ENCODE measurements at regions not wholly inside any gene's neighbourhood (a gene's known extent, or its start where the extent isn't known, plus 50 kb on each side); places are given as distances from the start of the nearest gene placed in this dataset.
"Not testable (repeated sequence)": the region's sequence is repeated elsewhere in the genome, so short reads cannot be mapped to it uniquely, and the experiment has no call there.

DNA sequence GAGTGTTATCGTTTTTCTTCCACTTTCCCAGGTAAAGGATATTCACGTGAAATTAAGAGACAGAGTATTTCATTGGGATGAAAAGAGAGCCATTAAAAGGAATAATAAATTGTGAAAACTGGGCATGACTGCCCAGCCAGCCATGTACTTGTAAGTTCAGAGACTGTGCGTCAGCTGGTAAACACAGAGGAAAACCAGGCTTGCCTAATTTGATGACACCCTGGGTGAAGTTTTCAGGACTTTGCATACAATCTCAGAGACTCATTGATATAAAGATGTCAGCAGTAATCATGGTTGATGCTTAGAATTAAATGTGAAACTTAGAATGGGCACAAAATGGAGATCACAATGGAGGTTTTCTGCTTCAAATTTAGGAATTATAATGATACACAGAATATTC is 153.5 kb upstream of the ZEB2 start:
- no peak for DNase-seq

DNA sequence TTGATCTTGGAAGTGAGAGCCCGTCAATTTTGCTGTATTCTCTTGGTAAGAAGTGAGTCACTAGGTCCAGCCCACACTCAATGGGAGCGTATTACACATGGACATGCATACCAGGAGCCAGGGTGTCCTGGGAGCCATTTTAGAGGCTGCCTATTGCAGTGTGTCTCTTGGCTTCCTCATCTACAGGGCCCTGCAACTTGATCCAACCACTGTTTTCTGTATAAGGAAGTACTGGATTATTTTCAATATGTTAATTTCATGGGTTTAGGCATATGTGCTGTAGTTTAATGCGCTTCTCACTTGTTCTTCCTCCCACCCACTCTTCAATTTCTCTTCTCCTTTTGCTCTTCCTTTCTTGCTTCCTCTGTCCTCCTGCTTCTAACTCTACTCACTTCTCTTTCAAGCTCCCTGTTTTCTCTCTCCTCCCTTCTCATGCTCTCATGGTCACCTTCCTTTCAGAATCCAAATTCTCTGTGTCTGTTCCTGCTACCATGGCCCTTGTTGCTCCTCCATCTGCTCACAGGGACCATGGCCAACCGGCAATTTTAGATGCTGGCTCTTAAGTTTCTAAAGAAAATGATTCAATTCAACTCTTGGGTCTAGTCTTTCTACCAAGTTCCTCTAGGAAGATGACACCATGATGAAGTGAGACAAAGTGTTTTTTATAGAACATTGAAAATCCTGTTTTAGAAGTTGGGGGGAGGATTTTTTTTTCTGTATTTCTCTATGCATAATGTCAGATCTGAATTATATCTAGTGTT is 152.0 kb upstream of the ZEB2 start:
- DNase-seq: no peak

DNA sequence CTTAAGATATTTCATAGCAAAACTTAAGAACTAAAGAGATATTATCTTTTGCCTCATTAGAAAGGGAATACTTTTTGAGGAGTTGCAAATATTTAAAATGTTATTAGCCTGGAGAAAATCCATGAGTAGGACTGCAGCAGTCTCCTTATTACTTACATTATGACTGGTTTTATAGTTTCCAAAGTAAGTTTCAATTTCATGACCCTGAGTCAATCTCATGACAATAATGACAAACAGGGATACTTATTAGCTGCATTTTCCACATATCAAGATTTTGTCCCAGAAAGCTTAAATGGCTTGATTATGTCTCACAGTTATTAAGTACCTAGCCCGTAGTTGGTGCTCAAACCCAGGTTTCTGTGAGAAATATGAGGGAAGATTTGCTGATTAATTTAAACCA is 150.8 kb upstream of the ZEB2 start:
- no peak for DNase-seq

DNA sequence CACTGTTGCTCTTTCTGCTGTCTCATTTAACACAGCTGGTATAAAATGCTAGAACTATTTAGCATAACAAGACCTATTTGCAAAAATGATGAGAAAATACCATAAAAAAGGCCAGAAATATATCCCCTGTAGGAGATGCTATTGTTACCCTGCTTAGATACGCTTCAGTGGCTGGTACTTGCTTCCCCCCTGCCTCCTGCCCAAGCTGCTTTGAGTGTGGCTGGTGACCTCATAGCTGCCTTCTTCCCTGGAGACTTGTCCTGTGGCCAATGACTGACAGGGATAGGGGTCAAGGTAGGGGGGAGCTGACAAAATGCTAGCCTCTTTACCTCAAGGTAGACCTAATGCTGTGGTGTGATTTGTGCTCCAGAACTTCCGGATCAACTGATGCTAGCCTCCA is 150.2 kb upstream of the ZEB2 start:
- DNase-seq: no peak

DNA sequence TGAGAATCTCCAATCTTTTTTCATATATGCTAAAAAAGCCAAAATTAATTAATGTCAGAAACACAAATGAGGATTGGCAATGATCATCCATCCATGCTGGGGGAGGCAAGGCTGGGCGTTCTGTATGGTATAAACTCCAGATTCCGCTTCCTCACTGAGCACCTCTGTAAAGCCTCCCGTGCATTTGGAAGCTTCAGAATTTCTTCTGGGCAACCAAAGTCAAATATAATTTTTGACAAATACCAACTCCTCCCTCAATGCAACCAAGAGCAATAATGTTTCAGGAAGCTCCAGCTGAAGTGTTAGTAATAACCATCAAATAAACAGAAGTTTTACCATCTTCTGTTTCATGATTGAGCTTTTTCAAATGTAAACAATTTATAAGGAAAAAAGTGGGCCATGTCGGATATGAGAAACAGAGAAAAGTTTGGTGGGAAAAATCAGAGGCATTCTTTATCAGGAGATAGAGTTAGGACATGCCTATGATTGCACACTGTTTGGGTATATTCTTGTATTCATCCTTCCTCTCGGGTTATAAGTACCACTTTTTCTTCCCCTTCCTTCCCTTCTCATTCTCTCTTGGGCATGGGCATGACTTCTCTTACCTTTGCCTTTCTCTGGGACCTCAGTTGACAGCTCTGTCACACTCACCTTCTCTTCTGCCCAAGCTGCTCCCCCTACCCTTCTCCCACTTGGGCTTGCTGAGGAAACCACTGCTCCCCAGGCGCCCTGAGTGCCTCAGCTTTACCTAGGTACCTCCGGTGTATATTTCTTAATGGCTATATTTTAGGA is 149.5 kb upstream of the ZEB2 start:
- no peak for DNase-seq

- no peak for DNase-seq
Observed at GRCh38 chr2:144668493-144669110, 148.7 kb upstream of the ZEB2 start.

DNA sequence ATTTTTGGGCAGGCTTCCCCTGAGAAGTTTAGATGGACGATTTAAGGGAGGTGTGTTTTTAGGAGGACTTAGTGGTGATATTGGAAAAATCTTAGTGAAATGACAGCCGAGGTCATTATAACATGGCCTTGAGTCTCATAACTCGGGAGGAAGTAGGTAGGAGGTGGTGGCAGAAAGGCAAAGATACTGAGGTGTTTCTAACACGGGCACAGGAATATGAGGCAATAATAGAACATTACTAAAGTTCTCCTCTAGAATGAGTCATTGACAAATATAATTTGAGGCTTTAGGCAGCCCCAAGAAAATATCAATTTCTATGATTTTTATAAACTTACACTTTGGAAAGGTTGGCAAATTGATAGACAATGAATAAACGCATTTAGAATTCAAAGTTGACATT is 146.1 kb upstream of the ZEB2 start:
- DNase-seq: no peak

GRCh38 chr2:144663207-144663606 is 143.3 kb upstream of the ZEB2 start:
- no peak for DNase-seq

DNA sequence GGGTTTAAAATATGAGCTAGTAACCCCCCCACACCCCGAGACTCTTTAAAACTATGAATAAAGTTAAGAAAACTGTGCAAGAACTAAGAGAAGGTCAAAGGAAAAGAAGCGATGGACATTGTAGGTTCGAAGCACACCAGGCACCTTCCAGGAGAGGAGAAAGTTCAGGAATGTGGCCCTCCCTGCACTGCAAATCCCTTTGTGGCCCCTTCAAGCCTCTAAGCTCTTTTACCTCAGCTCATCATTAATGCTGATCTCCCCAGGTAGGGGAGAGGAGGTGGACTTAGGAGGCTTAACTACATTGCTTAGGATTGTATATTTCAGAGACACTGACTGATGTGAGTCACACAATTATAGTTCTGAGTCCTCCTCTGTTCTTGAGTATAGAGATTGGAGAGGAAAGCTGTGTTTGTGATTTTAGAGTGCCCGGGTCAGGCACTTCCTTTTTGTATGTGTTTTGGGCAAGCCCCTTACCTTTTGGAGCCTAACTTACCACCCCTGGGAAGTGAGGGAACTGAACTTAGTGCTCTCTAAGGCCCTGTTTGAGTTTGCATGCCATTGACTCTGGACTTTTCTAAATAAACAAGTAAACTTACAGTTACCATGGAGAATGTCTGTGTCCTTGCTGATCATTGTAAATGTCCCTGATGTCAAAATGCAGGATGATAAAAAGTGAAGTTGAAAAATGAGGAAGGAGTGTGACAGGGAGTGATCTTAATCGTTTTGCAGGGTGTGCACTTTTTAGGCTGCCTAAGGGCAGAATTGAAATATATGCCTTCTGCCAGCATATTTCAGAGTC is 140.8 kb upstream of the ZEB2 start:
- DNase-seq: peak; percentile 23

DNA sequence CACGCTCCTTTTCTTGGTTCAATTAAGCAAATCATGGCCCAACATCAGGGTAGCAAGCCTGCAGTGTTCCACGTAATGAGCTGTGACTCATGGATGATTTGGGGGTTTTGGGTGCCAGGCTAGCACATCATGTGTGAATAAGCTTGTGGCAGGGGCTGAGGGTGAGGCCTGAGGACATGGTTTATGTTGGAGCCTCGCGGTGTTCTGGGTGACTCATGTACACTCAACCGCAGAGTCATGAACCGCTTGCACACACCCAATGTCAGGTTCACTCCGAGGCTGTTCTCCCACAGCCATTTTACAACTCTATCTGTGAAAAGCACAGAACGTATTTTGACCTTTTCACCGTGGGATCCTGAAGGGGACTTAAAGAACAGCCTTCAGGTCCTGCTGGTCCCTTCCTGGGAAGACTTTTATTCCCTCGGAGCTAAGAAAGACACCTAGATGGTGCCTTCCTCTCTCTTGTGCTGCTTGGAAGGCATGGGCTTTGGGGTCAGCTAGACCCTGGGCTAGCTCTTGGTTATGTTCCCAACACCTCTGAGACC is 139.9 kb upstream of the ZEB2 start:
- DNase-seq: peak; percentile 62

GRCh38 chr2:144654523-144654922 is 134.6 kb upstream of the ZEB2 start:
- DNase-seq: no peak

DNA sequence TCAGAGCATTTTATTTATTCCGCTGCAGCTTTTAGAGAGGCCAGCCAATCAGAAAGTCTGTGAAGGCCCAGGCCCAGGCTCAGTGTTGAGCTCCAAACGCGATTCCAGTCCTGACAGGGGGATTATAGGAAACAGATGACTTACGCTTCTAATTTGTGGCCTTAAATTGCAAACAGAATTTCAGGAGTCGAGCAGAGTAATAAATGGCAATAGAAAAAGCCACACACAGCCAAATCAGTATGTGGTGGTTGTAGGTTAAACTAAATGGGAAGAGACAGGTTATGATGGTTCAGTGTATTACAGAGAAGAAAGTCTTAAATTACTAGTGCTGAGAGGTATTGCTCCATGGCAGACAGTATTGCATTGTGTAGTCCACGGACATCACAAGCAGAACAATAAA is 131.0 kb upstream of the ZEB2 start:
- DNase-seq: no peak

- no peak for DNase-seq
Observed at GRCh38 chr2:144648837-144649465, 129.0 kb upstream of the ZEB2 start.

DNA sequence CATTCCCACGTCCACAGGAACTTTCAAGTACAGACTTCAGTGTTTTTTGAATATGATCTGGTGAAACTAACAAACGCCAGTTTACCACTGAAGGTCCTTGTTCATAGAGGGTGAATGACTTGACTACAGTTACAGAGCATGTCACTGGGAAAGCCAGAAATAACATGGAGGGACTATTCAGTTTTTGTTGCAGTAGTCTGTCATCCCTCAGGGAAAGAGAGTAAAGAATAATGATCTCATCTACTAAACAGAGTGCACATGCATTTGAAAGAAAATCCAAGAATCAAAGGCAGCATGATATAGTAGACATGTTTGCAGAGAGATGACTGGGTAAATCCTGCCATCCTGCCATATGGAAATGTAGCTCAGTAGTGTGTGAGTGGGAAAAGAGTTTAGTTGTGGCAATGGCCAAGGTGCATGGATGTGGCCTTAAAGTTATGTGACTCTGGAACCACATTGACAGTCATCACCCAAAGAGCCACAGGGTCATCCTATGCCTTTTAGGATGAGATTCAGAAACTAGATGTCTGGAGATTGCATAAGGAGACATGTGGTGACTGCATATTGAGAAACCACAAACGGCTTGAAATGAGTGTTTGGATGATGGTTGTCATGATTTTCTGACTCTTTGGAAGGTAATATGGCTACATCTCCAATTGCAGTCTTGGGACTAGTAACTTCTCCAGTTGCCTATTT is 125.3 kb upstream of the ZEB2 start:
- no peak for DNase-seq

DNA sequence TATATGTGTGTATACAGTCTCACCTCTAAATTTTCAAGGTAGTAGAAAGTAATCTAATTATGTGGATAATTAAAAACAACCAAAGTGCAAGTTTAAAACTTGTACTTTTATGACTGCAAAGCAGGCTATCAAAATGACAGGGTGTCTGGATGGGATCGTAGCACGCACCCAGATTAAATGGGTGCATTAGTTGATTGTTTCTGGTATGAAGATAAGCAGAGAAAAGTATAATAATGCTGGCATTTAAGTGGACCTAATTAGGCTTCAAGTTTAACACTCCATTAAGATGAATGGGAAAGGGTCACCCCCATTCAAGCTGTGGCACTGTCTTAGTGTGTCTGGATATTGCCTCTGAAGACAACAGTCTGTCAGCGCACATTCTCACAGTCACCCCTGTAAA is 124.6 kb upstream of the ZEB2 start:
- DNase-seq: no peak

- no peak for DNase-seq
Observed at GRCh38 chr2:144643537-144644336, 123.8 kb upstream of the ZEB2 start.

- no peak for DNase-seq
Observed at GRCh38 chr2:144642856-144643255, 122.9 kb upstream of the ZEB2 start.

DNA sequence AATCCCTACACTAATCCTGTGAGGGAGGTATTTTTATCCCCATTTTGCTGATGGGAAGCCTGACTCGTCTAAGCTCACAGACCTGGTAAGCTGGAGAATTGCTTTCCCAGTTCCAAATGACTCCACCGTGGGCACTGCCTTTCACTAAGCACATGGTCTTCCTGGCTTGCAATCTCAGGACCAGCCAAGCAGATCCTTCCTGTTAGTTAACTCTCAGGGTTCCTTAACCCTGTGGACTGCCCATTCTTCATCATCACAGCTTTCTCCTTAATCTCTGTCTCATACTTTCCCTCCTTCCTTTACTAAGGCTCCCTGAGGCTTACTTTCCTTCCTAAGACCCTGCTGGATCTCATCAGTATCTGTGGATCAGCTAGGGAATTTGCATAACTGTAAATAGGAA is 122.2 kb upstream of the ZEB2 start:
- no peak for DNase-seq

- not testable (repeated sequence) for DNase-seq
Observed at GRCh38 chr2:144638250-144638649, 118.3 kb upstream of the ZEB2 start.

GRCh38 chr2:144636860-144637259 is 116.9 kb upstream of the ZEB2 start:
- peak; percentile 11 for DNase-seq

GRCh38 chr2:144632809-144633208 is 112.9 kb upstream of the ZEB2 start:
- DNase-seq: no peak

Data from CD4-positive, alpha-beta T cell treated with Interleukin-10 for 1 hour (primary cell).